HEK293 (cell line): ENCODE measurements at regions not wholly inside any gene's neighbourhood (a gene's known extent, or its start where the extent isn't known, plus 50 kb on each side); places are given as distances from the start of the nearest gene placed in this dataset.

Experiments
- CTCF ChIA-PET: fragments of 350-600 bp; formaldehyde crosslinking; extraction: SDS; loops from one replicate; lab custom pipeline; 2021; ENCODE audit warnings: antibody characterized with exemption; lab: Yijun Ruan, JAX
- POLR2A ChIA-PET: fragments of 300-600 bp; formaldehyde crosslinking; extraction: SDS; loops from one replicate; lab custom pipeline; 2020; ENCODE audit warnings: antibody characterized with exemption, inconsistent platforms; lab: Yijun Ruan, JAX
- H3K27ac ChIP-seq: fragments of 200-500 bp; sonication (Bioruptor generic); 2 replicates; pipeline ENCODE4 v1.5.1; 2014; ENCODE audit warnings: low read depth, low read length, control low read depth, inconsistent platforms; ENCODE audit errors: extremely low read depth
- H3K36me3 ChIP-seq, 2 experiments: fragments of 200-500 bp in 1 of 2; sonication (Bioruptor generic) in 1 of 2; 1 replicate in 1 of 2; 2 replicates in 1 of 2; pipeline ENCODE4 v1.5.1; 2014 to 2017; ENCODE audit warnings: inconsistent platforms in 2 of 2, low read length in 2 of 2; ENCODE audit not compliant: control insufficient read depth in 2 of 2, insufficient read depth in 1 of 2
- H3K4me1 ChIP-seq: fragments of 200-500 bp; sonication (Bioruptor generic); 2 replicates; pipeline ENCODE4 v1.5.1; 2014; ENCODE audit warnings: mild to moderate bottlenecking, low read length, inconsistent platforms; ENCODE audit not compliant: control insufficient read depth, insufficient read depth
- H3K4me3 ChIP-seq: 2 replicates; pipeline ENCODE4 v1.5.1; 2011; ENCODE audit warnings: low read depth, mild to moderate bottlenecking, control low read depth, low read length, moderate library complexity
- H3K9me3 ChIP-seq: fragments of 200-500 bp; sonication (Bioruptor generic); 2 replicates; pipeline ENCODE4 v1.5.1; 2014; ENCODE audit warnings: low read depth, low read length, inconsistent platforms; ENCODE audit not compliant: control insufficient read depth, insufficient read depth
- BCL11B ChIP-seq: fragments of 450-650 bp; formaldehyde crosslinking; IDR thresholded peaks from 2 replicates; pipeline ENCODE4 v1.5.1; 2016; ENCODE audit warnings: low read depth, missing biosample characterization, missing genetic modification characterization
- HOXA7 ChIP-seq: sonication (generic); formaldehyde crosslinking; IDR thresholded peaks from 2 replicates; pipeline ENCODE4 v1.8.1; 2022; ENCODE audit warnings: missing genetic modification reagents, borderline replicate concordance
- MYNN ChIP-seq: fragments of 450-650 bp; formaldehyde crosslinking; IDR thresholded peaks from 2 replicates; pipeline ENCODE4 v1.5.1; 2016; ENCODE audit warnings: missing biosample characterization, missing genetic modification characterization, borderline replicate concordance
- SCRT1 ChIP-seq: fragments of 450-650 bp; formaldehyde crosslinking; IDR thresholded peaks from 2 replicates; pipeline ENCODE4 v1.5.1; 2016; ENCODE audit warnings: missing biosample characterization, missing genetic modification characterization, borderline replicate concordance
- SETDB1 ChIP-seq: IDR thresholded peaks from one replicate; pipeline ENCODE4 v1.6.1; 2017; ENCODE audit warnings: mild to moderate bottlenecking, low read length, moderate library complexity, mixed read lengths; ENCODE audit not compliant: insufficient read length
- ZNF114 ChIP-seq: fragments of 450-650 bp; formaldehyde crosslinking; IDR thresholded peaks from 2 replicates; pipeline ENCODE4 v1.5.0; 2017; ENCODE audit warnings: missing biosample characterization, missing genetic modification characterization
- ZNF184 ChIP-seq: fragments of 450-650 bp; IDR thresholded peaks from 2 replicates; pipeline ENCODE4 v1.5.1; 2018; ENCODE audit warnings: missing biosample characterization, mild to moderate bottlenecking, missing genetic modification characterization
- ZNF354C ChIP-seq: fragments of 450-650 bp; formaldehyde crosslinking; IDR thresholded peaks from 2 replicates; pipeline ENCODE4 v1.5.1; 2016; ENCODE audit warnings: missing biosample characterization, missing genetic modification characterization, low read depth, borderline replicate concordance
- ZNF423 ChIP-seq: fragments of 450-650 bp; formaldehyde crosslinking; IDR thresholded peaks from 2 replicates; pipeline ENCODE4 v1.5.1; 2016; ENCODE audit warnings: missing biosample characterization, missing genetic modification characterization
- ZNF514 ChIP-seq: fragments of 450-650 bp; formaldehyde crosslinking; IDR thresholded peaks from 2 replicates; pipeline ENCODE4 v1.5.1; 2016; ENCODE audit warnings: missing biosample characterization, missing genetic modification characterization
- ZNF549 ChIP-seq: fragments of 450-650 bp; IDR thresholded peaks from 2 replicates; pipeline ENCODE4 v1.5.1; 2018; ENCODE audit warnings: missing biosample characterization, missing genetic modification characterization, mild to moderate bottlenecking, inconsistent platforms, moderate library complexity
- ZNF555 ChIP-seq: fragments of 450-650 bp; formaldehyde crosslinking; conservative IDR thresholded peaks from 2 replicates; pipeline ENCODE4 v1.5.1; 2017; ENCODE audit warnings: missing biosample characterization, mild to moderate bottlenecking, missing genetic modification characterization, inconsistent platforms
- ZNF561 ChIP-seq: fragments of 450-650 bp; IDR thresholded peaks from 2 replicates; pipeline ENCODE4 v1.5.1; 2018; ENCODE audit warnings: missing biosample characterization, missing genetic modification characterization, borderline replicate concordance
- ZNF571 ChIP-seq: fragments of 450-650 bp; formaldehyde crosslinking; IDR thresholded peaks from 2 replicates; pipeline ENCODE4 v1.5.0; 2017; ENCODE audit warnings: missing biosample characterization, missing genetic modification characterization
- ZNF623 ChIP-seq: fragments of 450-650 bp; formaldehyde crosslinking; IDR thresholded peaks from 2 replicates; pipeline ENCODE4 v1.5.1; 2016; ENCODE audit warnings: missing biosample characterization, missing genetic modification characterization
- TF ChIP-seq, protein P1 (sequence below): fragments of 450-650 bp; formaldehyde crosslinking; IDR thresholded peaks from 2 replicates; pipeline ENCODE4 v1.5.1; 2016; ENCODE audit warnings: missing biosample characterization, missing genetic modification characterization
- TF ChIP-seq, protein P2 (sequence below): fragments of 450-650 bp; formaldehyde crosslinking; IDR thresholded peaks from 2 replicates; pipeline ENCODE4 v1.5.1; 2016; ENCODE audit warnings: missing biosample characterization, missing genetic modification characterization, borderline replicate concordance
- TF ChIP-seq, protein P3 (sequence below): fragments of 450-650 bp; formaldehyde crosslinking; IDR thresholded peaks from 2 replicates; pipeline ENCODE4 v1.5.1; 2016; ENCODE audit warnings: missing biosample characterization, missing genetic modification characterization
- TF ChIP-seq, protein P4 (sequence below): fragments of 450-650 bp; formaldehyde crosslinking; IDR thresholded peaks from 2 replicates; pipeline ENCODE4 v1.5.1; 2016; ENCODE audit warnings: missing biosample characterization, missing genetic modification characterization
- TF ChIP-seq, protein P5 (sequence below): fragments of 450-650 bp; formaldehyde crosslinking; IDR thresholded peaks from 2 replicates; pipeline ENCODE4 v1.5.1; 2016; ENCODE audit warnings: missing biosample characterization, missing genetic modification characterization

DNA sequence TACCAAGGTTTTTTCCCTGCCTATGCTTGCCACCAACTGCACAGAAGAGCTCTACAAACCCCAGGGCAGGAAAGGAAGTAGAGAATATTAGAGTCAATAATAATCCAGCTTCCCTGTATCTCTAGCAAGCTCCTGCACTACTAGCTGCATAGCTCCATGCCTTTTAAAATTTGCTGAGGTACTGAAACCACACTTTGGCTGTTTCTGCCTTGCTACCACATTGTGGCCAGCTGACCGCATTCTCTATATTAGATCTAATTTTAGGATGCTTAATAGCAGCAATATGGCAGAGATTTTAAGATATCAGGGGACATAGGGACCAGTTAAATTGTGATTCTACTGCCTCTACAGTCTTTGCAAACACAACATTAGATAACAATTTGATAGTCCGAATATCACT lies 534.6 kb downstream of the MBD2 start (continued):
- TF ChIP-seq, protein P1, sequence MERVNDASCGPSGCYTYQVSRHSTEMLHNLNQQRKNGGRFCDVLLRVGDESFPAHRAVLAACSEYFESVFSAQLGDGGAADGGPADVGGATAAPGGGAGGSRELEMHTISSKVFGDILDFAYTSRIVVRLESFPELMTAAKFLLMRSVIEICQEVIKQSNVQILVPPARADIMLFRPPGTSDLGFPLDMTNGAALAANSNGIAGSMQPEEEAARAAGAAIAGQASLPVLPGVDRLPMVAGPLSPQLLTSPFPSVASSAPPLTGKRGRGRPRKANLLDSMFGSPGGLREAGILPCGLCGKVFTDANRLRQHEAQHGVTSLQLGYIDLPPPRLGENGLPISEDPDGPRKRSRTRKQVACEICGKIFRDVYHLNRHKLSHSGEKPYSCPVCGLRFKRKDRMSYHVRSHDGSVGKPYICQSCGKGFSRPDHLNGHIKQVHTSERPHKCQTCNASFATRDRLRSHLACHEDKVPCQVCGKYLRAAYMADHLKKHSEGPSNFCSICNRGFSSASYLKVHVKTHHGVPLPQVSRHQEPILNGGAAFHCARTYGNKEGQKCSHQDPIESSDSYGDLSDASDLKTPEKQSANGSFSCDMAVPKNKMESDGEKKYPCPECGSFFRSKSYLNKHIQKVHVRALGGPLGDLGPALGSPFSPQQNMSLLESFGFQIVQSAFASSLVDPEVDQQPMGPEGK (tag by site-specific recombination): no peak
- TF ChIP-seq, protein P2, sequence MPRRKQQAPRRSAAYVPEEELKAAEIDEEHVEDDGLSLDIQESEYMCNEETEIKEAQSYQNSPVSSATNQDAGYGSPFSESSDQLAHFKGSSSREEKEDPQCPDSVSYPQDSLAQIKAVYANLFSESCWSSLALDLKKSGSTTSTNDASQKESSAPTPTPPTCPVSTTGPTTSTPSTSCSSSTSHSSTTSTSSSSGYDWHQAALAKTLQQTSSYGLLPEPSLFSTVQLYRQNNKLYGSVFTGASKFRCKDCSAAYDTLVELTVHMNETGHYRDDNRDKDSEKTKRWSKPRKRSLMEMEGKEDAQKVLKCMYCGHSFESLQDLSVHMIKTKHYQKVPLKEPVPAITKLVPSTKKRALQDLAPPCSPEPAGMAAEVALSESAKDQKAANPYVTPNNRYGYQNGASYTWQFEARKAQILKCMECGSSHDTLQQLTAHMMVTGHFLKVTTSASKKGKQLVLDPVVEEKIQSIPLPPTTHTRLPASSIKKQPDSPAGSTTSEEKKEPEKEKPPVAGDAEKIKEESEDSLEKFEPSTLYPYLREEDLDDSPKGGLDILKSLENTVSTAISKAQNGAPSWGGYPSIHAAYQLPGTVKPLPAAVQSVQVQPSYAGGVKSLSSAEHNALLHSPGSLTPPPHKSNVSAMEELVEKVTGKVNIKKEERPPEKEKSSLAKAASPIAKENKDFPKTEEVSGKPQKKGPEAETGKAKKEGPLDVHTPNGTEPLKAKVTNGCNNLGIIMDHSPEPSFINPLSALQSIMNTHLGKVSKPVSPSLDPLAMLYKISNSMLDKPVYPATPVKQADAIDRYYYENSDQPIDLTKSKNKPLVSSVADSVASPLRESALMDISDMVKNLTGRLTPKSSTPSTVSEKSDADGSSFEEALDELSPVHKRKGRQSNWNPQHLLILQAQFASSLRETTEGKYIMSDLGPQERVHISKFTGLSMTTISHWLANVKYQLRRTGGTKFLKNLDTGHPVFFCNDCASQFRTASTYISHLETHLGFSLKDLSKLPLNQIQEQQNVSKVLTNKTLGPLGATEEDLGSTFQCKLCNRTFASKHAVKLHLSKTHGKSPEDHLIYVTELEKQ (tag by site-specific recombination): no peak
- TF ChIP-seq ZNF354C (tag by site-specific recombination) (no peak), SETDB1 (no peak), ZNF514 (no peak), ZNF555 (tag by site-specific recombination) (no peak), ZNF114 (tag by site-specific recombination) (no peak)

DNA sequence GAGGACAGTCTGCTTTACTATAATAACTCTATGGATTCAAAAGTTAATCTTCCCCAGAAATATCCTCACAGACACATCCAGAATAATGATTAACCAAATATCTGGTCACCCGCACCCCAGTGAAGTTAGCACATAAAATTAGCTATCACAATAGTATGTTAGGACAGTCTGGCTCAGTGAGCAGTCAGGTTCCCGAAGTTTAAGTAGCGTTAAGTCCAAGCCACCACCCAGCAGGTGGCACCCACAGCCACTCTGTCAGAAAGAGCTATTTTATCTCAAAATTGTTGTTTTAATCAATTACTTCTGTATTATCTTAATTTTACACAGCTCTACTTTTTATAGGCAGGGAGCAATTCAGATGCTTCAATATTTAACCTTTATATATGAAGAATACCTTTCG lies 537.5 kb downstream of the MBD2 start:
- H3K27ac ChIP-seq: no peak overlapping the region
- no peaks in the 10 kb centered on the region for H3K36me3 ChIP-seq
- CTCF ChIA-PET: interaction anchor here (0.8 to 1.4 kb wide), 2 partner anchors 381 to 433 kb away, joined by 3 to 6 read pairs; no protein-coding TSS in a partner anchor
- no peaks in the 10 kb centered on the region for H3K9me3 ChIP-seq
- no peak overlapping the region for H3K4me3 ChIP-seq
- POLR2A ChIA-PET: no interaction called here
- no peaks in the 10 kb centered on the region for H3K4me1 ChIP-seq
- TF ChIP-seq, protein P3, sequence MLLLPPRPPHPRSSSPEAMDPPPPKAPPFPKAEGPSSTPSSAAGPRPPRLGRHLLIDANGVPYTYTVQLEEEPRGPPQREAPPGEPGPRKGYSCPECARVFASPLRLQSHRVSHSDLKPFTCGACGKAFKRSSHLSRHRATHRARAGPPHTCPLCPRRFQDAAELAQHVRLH (tag by site-specific recombination): no peak
- TF ChIP-seq, protein P4, sequence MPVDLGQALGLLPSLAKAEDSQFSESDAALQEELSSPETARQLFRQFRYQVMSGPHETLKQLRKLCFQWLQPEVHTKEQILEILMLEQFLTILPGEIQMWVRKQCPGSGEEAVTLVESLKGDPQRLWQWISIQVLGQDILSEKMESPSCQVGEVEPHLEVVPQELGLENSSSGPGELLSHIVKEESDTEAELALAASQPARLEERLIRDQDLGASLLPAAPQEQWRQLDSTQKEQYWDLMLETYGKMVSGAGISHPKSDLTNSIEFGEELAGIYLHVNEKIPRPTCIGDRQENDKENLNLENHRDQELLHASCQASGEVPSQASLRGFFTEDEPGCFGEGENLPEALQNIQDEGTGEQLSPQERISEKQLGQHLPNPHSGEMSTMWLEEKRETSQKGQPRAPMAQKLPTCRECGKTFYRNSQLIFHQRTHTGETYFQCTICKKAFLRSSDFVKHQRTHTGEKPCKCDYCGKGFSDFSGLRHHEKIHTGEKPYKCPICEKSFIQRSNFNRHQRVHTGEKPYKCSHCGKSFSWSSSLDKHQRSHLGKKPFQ (tag by site-specific recombination): no peak

DNA sequence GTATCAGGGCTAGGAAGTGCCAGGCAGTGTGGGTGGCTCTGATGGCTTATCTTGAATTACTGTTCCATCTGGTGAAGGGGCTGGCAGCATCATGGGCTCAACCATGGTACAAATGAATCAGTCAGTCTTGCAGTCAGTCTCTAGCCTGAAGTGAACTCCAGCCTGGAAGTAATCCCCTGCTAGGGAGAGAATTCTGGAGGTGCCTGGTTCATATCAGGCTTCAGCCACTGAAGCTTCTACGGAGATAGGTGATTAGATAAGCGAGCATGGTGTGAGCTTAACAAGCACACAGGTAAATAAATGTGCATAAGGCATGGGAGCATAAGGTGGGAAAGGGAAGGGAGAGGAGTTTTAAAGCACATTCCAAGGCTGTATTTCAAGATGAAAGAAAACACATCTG lies 541.7 kb downstream of the MBD2 start:
- no peaks in the 10 kb centered on the region for H3K36me3 ChIP-seq
- ChIA-PET CTCF (no interaction called here), POLR2A (no interaction called here)
- H3K9me3 ChIP-seq: no peaks in the 10 kb centered on the region
- H3K4me3 ChIP-seq: no peak overlapping the region
- H3K27ac ChIP-seq: no peak overlapping the region
- no peaks in the 10 kb centered on the region for H3K4me1 ChIP-seq
- TF ChIP-seq, protein P5, sequence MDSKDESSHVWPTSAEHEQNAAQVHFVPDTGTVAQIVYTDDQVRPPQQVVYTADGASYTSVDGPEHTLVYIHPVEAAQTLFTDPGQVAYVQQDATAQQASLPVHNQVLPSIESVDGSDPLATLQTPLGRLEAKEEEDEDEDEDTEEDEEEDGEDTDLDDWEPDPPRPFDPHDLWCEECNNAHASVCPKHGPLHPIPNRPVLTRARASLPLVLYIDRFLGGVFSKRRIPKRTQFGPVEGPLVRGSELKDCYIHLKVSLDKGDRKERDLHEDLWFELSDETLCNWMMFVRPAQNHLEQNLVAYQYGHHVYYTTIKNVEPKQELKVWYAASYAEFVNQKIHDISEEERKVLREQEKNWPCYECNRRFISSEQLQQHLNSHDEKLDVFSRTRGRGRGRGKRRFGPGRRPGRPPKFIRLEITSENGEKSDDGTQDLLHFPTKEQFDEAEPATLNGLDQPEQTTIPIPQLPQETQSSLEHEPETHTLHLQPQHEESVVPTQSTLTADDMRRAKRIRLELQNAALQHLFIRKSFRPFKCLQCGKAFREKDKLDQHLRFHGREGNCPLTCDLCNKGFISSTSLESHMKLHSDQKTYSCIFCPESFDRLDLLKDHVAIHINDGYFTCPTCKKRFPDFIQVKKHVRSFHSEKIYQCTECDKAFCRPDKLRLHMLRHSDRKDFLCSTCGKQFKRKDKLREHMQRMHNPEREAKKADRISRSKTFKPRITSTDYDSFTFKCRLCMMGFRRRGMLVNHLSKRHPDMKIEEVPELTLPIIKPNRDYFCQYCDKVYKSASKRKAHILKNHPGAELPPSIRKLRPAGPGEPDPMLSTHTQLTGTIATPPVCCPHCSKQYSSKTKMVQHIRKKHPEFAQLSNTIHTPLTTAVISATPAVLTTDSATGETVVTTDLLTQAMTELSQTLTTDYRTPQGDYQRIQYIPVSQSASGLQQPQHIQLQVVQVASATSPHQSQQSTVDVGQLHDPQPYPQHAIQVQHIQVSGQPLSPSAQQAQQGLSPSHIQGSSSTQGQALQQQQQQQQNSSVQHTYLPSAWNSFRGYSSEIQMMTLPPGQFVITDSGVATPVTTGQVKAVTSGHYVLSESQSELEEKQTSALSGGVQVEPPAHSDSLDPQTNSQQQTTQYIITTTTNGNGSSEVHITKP (tag by site-specific recombination): no peak
- no peak for TF ChIP-seq BCL11B
- TF ChIP-seq MYNN (tag by site-specific recombination): no peak
- TF ChIP-seq ZNF561: no peak
- no peak for TF ChIP-seq ZNF423 (tag by site-specific recombination)
- TF ChIP-seq ZNF571 (tag by site-specific recombination): no peak
- no peak for TF ChIP-seq SCRT1 (tag by site-specific recombination)
- no peak for TF ChIP-seq ZNF623 (tag by site-specific recombination)
- TF ChIP-seq HOXA7 (CRISPR knock-in tag): no peak
- TF ChIP-seq, protein P4 (tag by site-specific recombination): no peak
- no peak for TF ChIP-seq ZNF549 (tag by site-specific recombination)
- TF ChIP-seq ZNF184: no peak
